Endodermal cell (in vitro differentiated cells): ENCODE measurements at regions not wholly inside any gene's neighbourhood (a gene's known extent, or its start where the extent isn't known, plus 50 kb on each side); places are given as distances from the start of the nearest gene placed in this dataset.

Experiments used
- DNase-seq: peaks from one replicate; pipeline ENCODE4 v3.0.0-alpha.2; 2017
- H3K27ac ChIP-seq: 2 replicates; pipeline ENCODE4 v1.5.1; 2013; ENCODE audit warnings: mild to moderate bottlenecking, low read depth, low read length, moderate library complexity
- H3K27me3 ChIP-seq: 2 replicates; pipeline ENCODE4 v1.6.1; 2013; ENCODE audit warnings: mild to moderate bottlenecking, low read length, moderate library complexity; ENCODE audit not compliant: insufficient read depth, control insufficient read depth, poor library complexity, severe bottlenecking
- H3K36me3 ChIP-seq: 2 replicates; pipeline ENCODE4 v1.7.0; 2013; ENCODE audit warnings: mild to moderate bottlenecking, low read length, moderate library complexity; ENCODE audit not compliant: control insufficient read depth, insufficient read depth
- H3K4me1 ChIP-seq: one replicate; pipeline ENCODE4 v1.7.0; 2013; ENCODE audit warnings: low read length; ENCODE audit not compliant: control insufficient read depth, insufficient read depth
- H3K4me3 ChIP-seq: 2 replicates; pipeline ENCODE4 v1.5.1; 2013; ENCODE audit warnings: mild to moderate bottlenecking, low read length, moderate library complexity
- H3K9ac ChIP-seq: 2 replicates; pipeline ENCODE4 v1.6.1; 2013; ENCODE audit warnings: mild to moderate bottlenecking, low read length, moderate library complexity; ENCODE audit not compliant: poor library complexity, severe bottlenecking; ENCODE audit errors: extremely low read depth
- H3K9me3 ChIP-seq: 2 replicates; pipeline ENCODE4 v1.6.1; 2013; ENCODE audit warnings: mild to moderate bottlenecking, low read length, moderate library complexity; ENCODE audit not compliant: control insufficient read depth
- H3K27ac Mint-ChIP-seq: 2 replicates; pipeline ENCODE4 v1.8.0; 2020; ENCODE audit warnings: mixed read lengths
- H3K27me3 Mint-ChIP-seq: 2 replicates; pipeline ENCODE4 v1.8.0; 2021; ENCODE audit warnings: mild to moderate bottlenecking, mixed read lengths; ENCODE audit not compliant: insufficient read depth
- H3K36me3 Mint-ChIP-seq: 2 replicates; pipeline ENCODE4 v1.8.0; 2020; ENCODE audit warnings: low read depth, mixed read lengths
- H3K4me1 Mint-ChIP-seq: 2 replicates; pipeline ENCODE4 v1.8.0; 2020; ENCODE audit warnings: mixed read lengths
- H3K4me3 Mint-ChIP-seq: 2 replicates; pipeline ENCODE4 v1.8.0; 2020; ENCODE audit warnings: mild to moderate bottlenecking, moderate library complexity, mixed read lengths
- H3K9me3 Mint-ChIP-seq: 2 replicates; pipeline ENCODE4 v1.8.0; 2020; ENCODE audit warnings: mild to moderate bottlenecking, mixed read lengths
- WGBS, 2 experiments: methylation state at CpG; one replicate each; pipeline versions ENCODE4 v1.1.5 to v1.1.7; 2013; ENCODE audit warnings: missing lambda C conversion rate in 2 of 2, mixed read lengths in 1 of 2; ENCODE audit not compliant: insufficient coverage in 1 of 2, insufficient read length in 1 of 2; 5-methylcytosine and 5-hydroxymethylcytosine counted together
- TF ChIP-seq, protein P1 (sequence below): fragments of 200-600 bp; sonication (generic); conservative IDR thresholded peaks from 2 replicates; pipeline ENCODE4 v1.5.0; 2021; ENCODE audit warnings: antibody characterized with exemption, mild to moderate bottlenecking

DNA sequence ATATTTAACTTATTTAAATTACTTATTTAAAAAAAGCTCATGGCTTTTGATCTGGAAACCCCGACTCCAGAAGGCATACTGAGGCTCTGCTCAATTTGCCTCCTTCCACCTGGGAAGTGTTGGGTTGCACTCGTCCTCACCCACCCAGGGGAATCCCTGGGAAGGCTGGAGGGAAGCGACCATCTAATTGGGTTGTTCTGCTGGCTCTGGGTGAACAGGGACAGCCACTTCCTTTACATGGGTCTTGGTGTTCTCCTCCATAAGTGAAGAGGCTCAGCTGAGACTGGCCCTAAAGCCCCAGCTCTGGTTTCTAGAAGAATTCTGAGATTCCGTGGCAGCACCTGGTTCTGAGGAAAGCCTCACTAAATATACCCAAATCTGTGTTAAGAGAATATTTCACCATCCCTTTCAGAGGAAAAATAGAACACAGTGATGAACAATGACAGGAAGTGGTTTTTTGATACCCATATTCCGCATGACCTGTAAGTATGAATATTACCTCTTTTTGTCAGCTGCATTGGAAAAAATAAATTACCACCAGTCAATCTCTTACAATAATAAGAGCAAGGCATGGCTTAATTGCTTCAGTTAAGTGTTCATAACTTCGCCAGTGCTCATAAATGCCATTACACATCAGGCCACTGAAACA is 131.1 kb upstream of the SHH start:
- H3K9me3 ChIP-seq: peaks cover 11% of the 10 kb centered on the region
- WGBS, 2 experiments: 88 to 100% methylated on average over 1 to 6 of the region's 6 CpGs
- Mint-ChIP-seq H3K9me3 (peaks cover 17% of the 10 kb centered on the region), H3K4me3 (no peak overlapping the region), H3K27ac (no peak overlapping the region), H3K4me1 (no peaks in the 10 kb centered on the region), H3K36me3 (no peaks in the 10 kb centered on the region), H3K27me3 (peaks cover 3% of the 10 kb centered on the region)
- peak; percentile 9 for DNase-seq
- no peak overlapping the region for H3K27ac ChIP-seq
- no peak overlapping the region for H3K4me3 ChIP-seq
- H3K9ac ChIP-seq: no peak overlapping the region
- H3K27me3 ChIP-seq: peaks cover 21% of the 10 kb centered on the region
- TF ChIP-seq, protein P1, sequence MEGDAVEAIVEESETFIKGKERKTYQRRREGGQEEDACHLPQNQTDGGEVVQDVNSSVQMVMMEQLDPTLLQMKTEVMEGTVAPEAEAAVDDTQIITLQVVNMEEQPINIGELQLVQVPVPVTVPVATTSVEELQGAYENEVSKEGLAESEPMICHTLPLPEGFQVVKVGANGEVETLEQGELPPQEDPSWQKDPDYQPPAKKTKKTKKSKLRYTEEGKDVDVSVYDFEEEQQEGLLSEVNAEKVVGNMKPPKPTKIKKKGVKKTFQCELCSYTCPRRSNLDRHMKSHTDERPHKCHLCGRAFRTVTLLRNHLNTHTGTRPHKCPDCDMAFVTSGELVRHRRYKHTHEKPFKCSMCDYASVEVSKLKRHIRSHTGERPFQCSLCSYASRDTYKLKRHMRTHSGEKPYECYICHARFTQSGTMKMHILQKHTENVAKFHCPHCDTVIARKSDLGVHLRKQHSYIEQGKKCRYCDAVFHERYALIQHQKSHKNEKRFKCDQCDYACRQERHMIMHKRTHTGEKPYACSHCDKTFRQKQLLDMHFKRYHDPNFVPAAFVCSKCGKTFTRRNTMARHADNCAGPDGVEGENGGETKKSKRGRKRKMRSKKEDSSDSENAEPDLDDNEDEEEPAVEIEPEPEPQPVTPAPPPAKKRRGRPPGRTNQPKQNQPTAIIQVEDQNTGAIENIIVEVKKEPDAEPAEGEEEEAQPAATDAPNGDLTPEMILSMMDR: no peak
- H3K36me3 ChIP-seq: no peaks in the 10 kb centered on the region
- H3K4me1 ChIP-seq: no peaks in the 10 kb centered on the region

DNA sequence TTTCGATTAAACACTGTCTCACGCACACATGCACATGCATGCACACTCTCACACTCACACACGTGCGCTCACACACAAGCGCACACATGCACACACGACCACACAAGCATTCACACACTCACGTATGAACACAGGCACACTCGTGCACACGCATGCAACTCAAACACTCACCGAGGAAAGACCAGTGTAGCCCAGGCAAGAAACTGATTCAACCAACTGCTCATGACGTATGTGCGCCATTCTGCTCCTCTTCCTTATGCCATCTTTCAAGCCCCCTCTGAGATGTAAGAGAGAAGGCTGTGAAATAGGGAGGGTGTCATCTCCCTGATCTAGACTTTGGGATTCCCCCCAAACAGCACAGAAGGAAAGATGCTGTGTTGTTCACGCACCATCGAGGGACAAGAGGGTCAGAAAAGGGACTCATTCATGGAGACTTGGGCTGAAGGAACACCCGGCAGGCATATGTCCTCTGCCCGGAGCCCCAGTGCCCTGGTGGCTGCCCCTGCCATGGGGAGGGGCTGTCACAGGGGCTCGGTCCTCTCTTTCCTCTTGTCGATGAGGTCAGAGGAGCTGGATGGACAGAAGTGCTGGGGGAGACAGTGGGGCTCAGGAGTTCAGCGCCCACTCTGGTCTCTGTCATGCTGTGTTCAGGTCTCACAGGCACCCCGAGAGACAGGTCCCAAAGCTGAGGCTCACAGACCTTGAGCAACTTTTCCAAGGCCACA is 130.1 kb upstream of the SHH start:
- WGBS, 2 experiments: 90 to 91% methylated on average over 15 to 20 of the region's 20 CpGs
- peak; percentile 19 for DNase-seq
- Mint-ChIP-seq H3K4me3 (no peak overlapping the region), H3K36me3 (no peaks in the 10 kb centered on the region), H3K27ac (no peak overlapping the region), H3K27me3 (peaks cover 8% of the 10 kb centered on the region), H3K4me1 (no peaks in the 10 kb centered on the region), H3K9me3 (peaks cover 20% of the 10 kb centered on the region)
- TF ChIP-seq, protein P1: no peak
- H3K9me3 ChIP-seq: peaks cover 11% of the 10 kb centered on the region
- H3K27me3 ChIP-seq: peaks cover 21% of the 10 kb centered on the region
- no peaks in the 10 kb centered on the region for H3K36me3 ChIP-seq
- no peak overlapping the region for H3K9ac ChIP-seq
- H3K4me3 ChIP-seq: no peak overlapping the region
- H3K27ac ChIP-seq: no peak overlapping the region
- no peaks in the 10 kb centered on the region for H3K4me1 ChIP-seq

DNA sequence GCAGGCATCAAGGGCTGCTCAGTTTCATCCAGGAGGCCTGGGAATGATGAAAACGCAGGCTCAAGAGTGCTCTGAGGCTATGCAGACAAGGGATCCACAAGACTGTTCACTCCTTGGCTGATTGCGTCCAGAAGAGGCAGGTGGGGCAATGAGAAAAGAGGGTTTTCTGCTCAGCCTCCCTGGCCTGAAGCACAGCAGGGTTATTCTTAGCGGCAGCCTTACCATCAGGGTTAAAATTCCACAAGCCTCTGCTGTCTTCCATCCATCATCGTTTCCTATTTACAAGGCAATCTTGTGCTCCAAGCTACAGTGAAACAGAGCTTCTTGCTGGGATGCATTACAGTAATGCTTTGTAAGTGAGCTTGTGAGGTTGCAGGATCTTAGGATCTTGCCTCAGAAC is 129.4 kb upstream of the SHH start:
- H3K9ac ChIP-seq: no peak overlapping the region
- 50 to 81% methylated on average over 1 to 4 of the region's 4 CpGs for WGBS, 2 experiments
- H3K27me3 Mint-ChIP-seq: peaks cover 11% of the 10 kb centered on the region
- TF ChIP-seq, protein P1: no peak
- no peaks in the 10 kb centered on the region for H3K4me1 ChIP-seq
- H3K4me1 Mint-ChIP-seq: no peaks in the 10 kb centered on the region
- no peak overlapping the region for H3K4me3 Mint-ChIP-seq
- H3K36me3 Mint-ChIP-seq: no peaks in the 10 kb centered on the region
- H3K27ac Mint-ChIP-seq: no peak overlapping the region
- peaks cover 23% of the 10 kb centered on the region for H3K27me3 ChIP-seq
- H3K9me3 ChIP-seq: peaks cover 11% of the 10 kb centered on the region
- DNase-seq: peak; percentile 23
- peaks cover 20% of the 10 kb centered on the region for H3K9me3 Mint-ChIP-seq
- H3K27ac ChIP-seq: no peak overlapping the region
- H3K36me3 ChIP-seq: no peaks in the 10 kb centered on the region
- no peak overlapping the region for H3K4me3 ChIP-seq
